PFSK-1 (cell line): ENCODE measurements at regions not wholly inside any gene's neighbourhood (a gene's known extent, or its start where the extent isn't known, plus 50 kb on each side); places are given as distances from the start of the nearest gene placed in this dataset.

ENCODE experiments used
- POLR2AphosphoS5 ChIP-seq: IDR thresholded peaks from 2 replicates; pipeline ENCODE4 v1.6.1; 2012; ENCODE audit warnings: low read depth, mild to moderate bottlenecking, control low read depth, low read length, moderate library complexity
- REST ChIP-seq, 2 experiments: IDR thresholded peaks; 2 replicates each; pipeline versions ENCODE4 v1.6.1 to v1.8.0; 2011 to 2012; ENCODE audit warnings: low read depth in 2 of 2, low read length in 2 of 2, control low read depth in 1 of 2, inconsistent platforms in 1 of 2, mild to moderate bottlenecking in 1 of 2, moderate library complexity in 1 of 2; ENCODE audit not compliant: insufficient read depth in 1 of 2
- SIN3A ChIP-seq: IDR thresholded peaks from 2 replicates; pipeline ENCODE4 v1.6.1; 2012; ENCODE audit warnings: mild to moderate bottlenecking, low read length, moderate library complexity, borderline replicate concordance; ENCODE audit not compliant: insufficient read depth
- TAF1 ChIP-seq: IDR thresholded peaks from 2 replicates; pipeline ENCODE4 v1.6.1; 2012; ENCODE audit warnings: low read length, control low read depth, borderline replicate concordance; ENCODE audit not compliant: insufficient read depth

GRCh38 chr2:129731907-129732629 is 247.4 kb upstream of the RAB6C start:
- TF ChIP-seq REST (IDR thresholded peaks at IDR 0.05; ENCODE audit: insufficient read depth in 1 of 2, low read depth in 2 of 2, low read length in 2 of 2) (no peak), POLR2AphosphoS5 (no peak), SIN3A (no peak), TAF1 (no peak)
